ENCODE measurements at regions not wholly inside any gene's neighbourhood (a gene's known extent, or its start where the extent isn't known, plus 50 kb on each side); places are given as distances from the start of the nearest gene placed in this dataset.

DNA sequence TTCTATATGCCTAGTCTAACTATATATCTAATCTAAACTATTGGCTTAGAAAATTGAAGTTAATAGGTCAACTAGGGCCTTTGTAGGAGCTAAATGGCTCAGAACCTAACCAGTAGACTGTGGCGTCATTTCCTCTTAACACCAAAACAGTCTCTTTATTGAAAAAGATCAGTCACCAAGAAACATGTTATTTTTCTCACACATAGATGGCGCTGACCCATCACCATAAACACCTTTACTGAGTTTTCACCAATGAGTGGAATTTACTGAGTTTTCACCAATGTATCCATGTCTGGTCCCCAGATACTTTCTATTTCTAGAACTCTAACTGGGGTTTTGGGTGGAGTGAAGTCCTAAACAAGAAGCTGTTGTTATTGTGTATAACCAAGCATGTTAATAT, 636.0 kb downstream of the BCKDHB start:
- Histone ChIP-seq H2AFZ (ENCODE audit: low read depth, low read length) (no peak overlapping the region), H3K4me3 (ENCODE audit: low read length) (no peak overlapping the region), H3K9me2 (ENCODE audit: insufficient read depth, low read length) (no peaks in the 10 kb centered on the region), H3K27me3 (ENCODE audit: insufficient read depth, low read depth, low read length) (no peaks in the 10 kb centered on the region), H3K79me2 (replicated peaks; ENCODE audit: insufficient read depth, low read length) (no peaks in the 10 kb centered on the region), H3K9me3 (ENCODE audit: low read length) (no peaks in the 10 kb centered on the region), H4K20me1 (ENCODE audit: insufficient read depth) (no peaks in the 10 kb centered on the region), H3F3A (ENCODE audit: insufficient read depth, low read length, poor library complexity, severe bottlenecking) (no peaks in the 10 kb centered on the region), H3K27ac (ENCODE audit: low read length) (no peak overlapping the region), H3K9ac (ENCODE audit: low read length) (no peak overlapping the region), H3K36me3 (ENCODE audit: insufficient read depth, low read length) (no peaks in the 10 kb centered on the region), H3K4me2 (ENCODE audit: low read length) (no peak overlapping the region)
- TF ChIP-seq POLR2AphosphoS5 (IDR thresholded peaks at IDR 0.05) (no peak), RAD21 (conservative IDR thresholded peaks at IDR 0.05) (peak; percentile 73), MXI1 (conservative IDR thresholded peaks at IDR 0.05; ENCODE audit: poor library complexity, severe bottlenecking) (no peak), CTCF (IDR thresholded peaks at IDR 0.05; ENCODE audit: poor library complexity, severe bottlenecking) (peak; percentile 70), EZH2 (IDR thresholded peaks at IDR 0.05; ENCODE audit: borderline replicate concordance, insufficient read depth, low read length, poor library complexity, severe bottlenecking) (no peak), TAF1 (IDR thresholded peaks at IDR 0.05; ENCODE audit: low read depth) (no peak), SMC3 (conservative IDR thresholded peaks at IDR 0.05; ENCODE audit: poor library complexity) (peak; percentile 66), EP300 (conservative IDR thresholded peaks at IDR 0.05; ENCODE audit: poor library complexity, severe bottlenecking) (no peak)
- TF ChIP-seq, protein P1, sequence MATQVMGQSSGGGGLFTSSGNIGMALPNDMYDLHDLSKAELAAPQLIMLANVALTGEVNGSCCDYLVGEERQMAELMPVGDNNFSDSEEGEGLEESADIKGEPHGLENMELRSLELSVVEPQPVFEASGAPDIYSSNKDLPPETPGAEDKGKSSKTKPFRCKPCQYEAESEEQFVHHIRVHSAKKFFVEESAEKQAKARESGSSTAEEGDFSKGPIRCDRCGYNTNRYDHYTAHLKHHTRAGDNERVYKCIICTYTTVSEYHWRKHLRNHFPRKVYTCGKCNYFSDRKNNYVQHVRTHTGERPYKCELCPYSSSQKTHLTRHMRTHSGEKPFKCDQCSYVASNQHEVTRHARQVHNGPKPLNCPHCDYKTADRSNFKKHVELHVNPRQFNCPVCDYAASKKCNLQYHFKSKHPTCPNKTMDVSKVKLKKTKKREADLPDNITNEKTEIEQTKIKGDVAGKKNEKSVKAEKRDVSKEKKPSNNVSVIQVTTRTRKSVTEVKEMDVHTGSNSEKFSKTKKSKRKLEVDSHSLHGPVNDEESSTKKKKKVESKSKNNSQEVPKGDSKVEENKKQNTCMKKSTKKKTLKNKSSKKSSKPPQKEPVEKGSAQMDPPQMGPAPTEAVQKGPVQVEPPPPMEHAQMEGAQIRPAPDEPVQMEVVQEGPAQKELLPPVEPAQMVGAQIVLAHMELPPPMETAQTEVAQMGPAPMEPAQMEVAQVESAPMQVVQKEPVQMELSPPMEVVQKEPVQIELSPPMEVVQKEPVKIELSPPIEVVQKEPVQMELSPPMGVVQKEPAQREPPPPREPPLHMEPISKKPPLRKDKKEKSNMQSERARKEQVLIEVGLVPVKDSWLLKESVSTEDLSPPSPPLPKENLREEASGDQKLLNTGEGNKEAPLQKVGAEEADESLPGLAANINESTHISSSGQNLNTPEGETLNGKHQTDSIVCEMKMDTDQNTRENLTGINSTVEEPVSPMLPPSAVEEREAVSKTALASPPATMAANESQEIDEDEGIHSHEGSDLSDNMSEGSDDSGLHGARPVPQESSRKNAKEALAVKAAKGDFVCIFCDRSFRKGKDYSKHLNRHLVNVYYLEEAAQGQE (IDR thresholded peaks at IDR 0.05; ENCODE audit: borderline replicate concordance) = no peak

DNA sequence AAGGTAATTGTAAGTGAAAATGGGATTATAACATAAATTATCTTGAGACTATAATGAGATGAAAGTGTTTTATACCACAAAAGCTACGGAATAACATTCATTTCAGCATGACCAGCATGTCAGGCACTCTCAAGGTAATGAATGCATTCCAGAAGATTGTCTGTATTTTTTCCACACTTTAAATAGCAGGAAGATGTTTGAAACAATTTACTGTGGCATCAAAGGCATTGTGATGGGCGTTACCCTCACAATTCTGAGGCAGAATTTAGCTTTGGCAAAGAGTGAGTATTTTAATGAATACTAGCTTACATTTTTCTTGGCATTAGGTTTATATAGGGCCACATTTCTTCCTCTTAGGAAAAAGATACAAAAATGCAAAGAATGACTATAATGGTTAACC, 627.2 kb downstream of the BCKDHB start:
- no peak for TF ChIP-seq RAD21 (conservative IDR thresholded peaks at IDR 0.05)
- TF ChIP-seq POLR2AphosphoS5 (IDR thresholded peaks at IDR 0.05) = no peak
- TF ChIP-seq MXI1 (conservative IDR thresholded peaks at IDR 0.05; ENCODE audit: poor library complexity, severe bottlenecking) = no peak
- no peak for TF ChIP-seq SMC3 (conservative IDR thresholded peaks at IDR 0.05; ENCODE audit: poor library complexity)
- TF ChIP-seq CTCF (IDR thresholded peaks at IDR 0.05; ENCODE audit: poor library complexity, severe bottlenecking) = no peak
- no peak for TF ChIP-seq EZH2 (IDR thresholded peaks at IDR 0.05; ENCODE audit: borderline replicate concordance, insufficient read depth, low read length, poor library complexity, severe bottlenecking)
- Histone ChIP-seq H3K9me3 (ENCODE audit: low read length) (no peaks in the 10 kb centered on the region), H3K27ac (ENCODE audit: low read length) (peak overlapping the region; percentile 23), H3K4me2 (ENCODE audit: low read length) (peak overlapping the region; percentile 4), H3K79me2 (replicated peaks; ENCODE audit: insufficient read depth, low read length) (no peaks in the 10 kb centered on the region), H4K20me1 (ENCODE audit: insufficient read depth) (no peaks in the 10 kb centered on the region), H3K27me3 (ENCODE audit: insufficient read depth, low read depth, low read length) (no peaks in the 10 kb centered on the region), H3K4me3 (ENCODE audit: low read length) (no peak overlapping the region), H3K9me2 (ENCODE audit: insufficient read depth, low read length) (no peaks in the 10 kb centered on the region), H3K9ac (ENCODE audit: low read length) (no peak overlapping the region), H2AFZ (ENCODE audit: low read depth, low read length) (no peak overlapping the region), H3F3A (ENCODE audit: insufficient read depth, low read length, poor library complexity, severe bottlenecking) (no peaks in the 10 kb centered on the region), H3K36me3 (ENCODE audit: insufficient read depth, low read length) (no peaks in the 10 kb centered on the region)
